ENCODE measurements at regions not wholly inside any gene's neighbourhood (a gene's known extent, or its start where the extent isn't known, plus 50 kb on each side); places are given as distances from the start of the nearest gene placed in this dataset.

GRCh38 chr14:30309405-30309804 is 249.6 kb upstream of the G2E3 start:
- Histone ChIP-seq H3K4me3 (no peak overlapping the region), H3K9me3 (no peaks in the 10 kb centered on the region), H3K27me3 (no peaks in the 10 kb centered on the region), H3K4me1 (no peaks in the 10 kb centered on the region), H3K27ac (no peak overlapping the region), H3K36me3 (no peaks in the 10 kb centered on the region)
- 51 to 70% methylated on average over 2 of the region's 2 CpGs for WGBS, 2 donors (ENCODE audit: low coverage in 1 of 2)
- TF ChIP-seq POLR2A (IDR thresholded peaks at IDR 0.05) (no peak), POLR2AphosphoS5 (IDR thresholded peaks at IDR 0.05) (no peak)
- ATAC-seq = no peak

GRCh38 chr14:30312214-30312613 is 246.7 kb upstream of the G2E3 start:
- no peak for TF ChIP-seq EP300 (IDR thresholded peaks at IDR 0.05)
- no peak for TF ChIP-seq POLR2A (IDR thresholded peaks at IDR 0.05)
- TF ChIP-seq POLR2AphosphoS5 (IDR thresholded peaks at IDR 0.05) = no peak
- TF ChIP-seq CTCF (IDR thresholded peaks at IDR 0.05) = no peak
- Histone ChIP-seq H3K9me3 (peaks cover 0 to 18% (median 0%) of the 10 kb centered on the region in 3 donors), H3K4me3 (no peak overlapping the region), H3K4me1 (no peaks in the 10 kb centered on the region), H3K27me3 (no peaks in the 10 kb centered on the region), H3K36me3 (no peaks in the 10 kb centered on the region), H3K27ac (no peak overlapping the region)
- no peak for ATAC-seq
- 82% methylated on average over 1 of the region's 1 CpG; no CpG with 5 or more reads in 1 of the 2 donors for WGBS, 2 donors (ENCODE audit: low coverage in 1 of 2)

- WGBS, 2 donors (ENCODE audit: low coverage in 1 of 2) = 35 to 62% methylated on average over 3 to 4 of the region's 4 CpGs
- Histone ChIP-seq H3K9me3 (peaks cover 0 to 18% (median 0%) of the 10 kb centered on the region in 3 donors), H3K4me1 (no peaks in the 10 kb centered on the region), H3K27me3 (no peaks in the 10 kb centered on the region), H3K36me3 (no peaks in the 10 kb centered on the region), H3K27ac (no peak overlapping the region), H3K4me3 (no peak overlapping the region)
- no peak for ATAC-seq
- TF ChIP-seq CTCF (IDR thresholded peaks at IDR 0.05) (no peak), POLR2A (IDR thresholded peaks at IDR 0.05) (no peak), POLR2AphosphoS5 (IDR thresholded peaks at IDR 0.05) (no peak), EP300 (IDR thresholded peaks at IDR 0.05) (no peak)
These were observed 241.2 kb upstream of the G2E3 start for GRCh38 chr14:30317729-30318128.

- Histone ChIP-seq H3K36me3 (no peaks in the 10 kb centered on the region), H3K4me1 (no peaks in the 10 kb centered on the region), H3K9me3 (peaks cover 0 to 6% (median 0%) of the 10 kb centered on the region in 3 donors), H3K4me3 (no peak overlapping the region), H3K27me3 (no peaks in the 10 kb centered on the region), H3K27ac (no peak overlapping the region)
- WGBS, 2 donors (ENCODE audit: low coverage in 1 of 2) = no CpG with 5 or more reads among the region's 1 CpG
- TF ChIP-seq EP300 (IDR thresholded peaks at IDR 0.05) (no peak), POLR2A (IDR thresholded peaks at IDR 0.05) (no peak), CTCF (IDR thresholded peaks at IDR 0.05) (no peak), POLR2AphosphoS5 (IDR thresholded peaks at IDR 0.05) (no peak)
- no peak for ATAC-seq
These were observed 236.1 kb upstream of the G2E3 start for GRCh38 chr14:30322819-30323218.

- no peak overlapping the region for H3K4me3 ChIP-seq
- no peak overlapping the region for H3K27ac ChIP-seq
- H3K9me3 ChIP-seq = peaks cover 0 to 10% (median 0%) of the 10 kb centered on the region in 3 donors
- no peak for TF ChIP-seq POLR2AphosphoS5 (IDR thresholded peaks at IDR 0.05)
- TF ChIP-seq POLR2A (IDR thresholded peaks at IDR 0.05) = no peak
- TF ChIP-seq EP300 (IDR thresholded peaks at IDR 0.05) = no peak
- TF ChIP-seq CTCF (IDR thresholded peaks at IDR 0.05) = no peak
- WGBS, 2 donors (ENCODE audit: low coverage in 1 of 2) = 86 to 90% methylated on average over 6 of the region's 6 CpGs
- no peaks in the 10 kb centered on the region for H3K36me3 ChIP-seq
- H3K4me1 ChIP-seq = no peaks in the 10 kb centered on the region
- no peak for ATAC-seq
- no peaks in the 10 kb centered on the region for H3K27me3 ChIP-seq
These were observed 228.9 kb upstream of the G2E3 start for GRCh38 chr14:30330033-30330432.

All from gastroesophageal sphincter (tissue), 4 donors.